GM23338 (cell line): ENCODE measurements at regions not wholly inside any gene's neighbourhood (a gene's known extent, or its start where the extent isn't known, plus 50 kb on each side); places are given as distances from the start of the nearest gene placed in this dataset.

Experiments used
- ATAC-seq: fragments of 200-7000 bp; cut with Tn5 transposase; 3 replicates; pipeline ENCODE4 v1.9.1; 2020
- DNase-seq: peaks from one replicate; pipeline ENCODE4 v3.0.0-alpha.2; 2015; ENCODE audit warnings: low spot score
- H2AFZ ChIP-seq: fragments of 200-600 bp; sonication (generic); 2 replicates; pipeline ENCODE4 v1.8.0; 2016; ENCODE audit warnings: antibody characterized with exemption, mild to moderate bottlenecking, moderate library complexity
- H3F3A ChIP-seq: fragments of 200-600 bp; sonication (generic); replicated peaks from 2 replicates; pipeline ENCODE4 v1.8.0; 2017; ENCODE audit warnings: antibody characterized with exemption, mixed run types, low read depth
- H3K27ac ChIP-seq: fragments of 200-600 bp; sonication (generic); 2 replicates; pipeline ENCODE4 v1.6.1; 2016; ENCODE audit warnings: low read depth
- H3K27me3 ChIP-seq: fragments of 200-600 bp; sonication (generic); 2 replicates; pipeline ENCODE4 v1.8.0; 2016; ENCODE audit warnings: mild to moderate bottlenecking, mixed run types, moderate library complexity; ENCODE audit not compliant: insufficient read depth
- H3K36me3 ChIP-seq: fragments of 200-600 bp; sonication (generic); 2 replicates; pipeline ENCODE4 v1.8.0; 2016; ENCODE audit warnings: mild to moderate bottlenecking; ENCODE audit not compliant: insufficient read depth
- H3K4me1 ChIP-seq: fragments of 200-600 bp; sonication (generic); 2 replicates; pipeline ENCODE4 v1.8.0; 2016; ENCODE audit warnings: mild to moderate bottlenecking, moderate library complexity; ENCODE audit not compliant: insufficient read depth
- H3K4me2 ChIP-seq: fragments of 200-600 bp; sonication (generic); 2 replicates; pipeline ENCODE4 v1.7.1; 2017; ENCODE audit warnings: mixed run types
- H3K4me3 ChIP-seq: fragments of 200-600 bp; sonication (generic); 2 replicates; pipeline ENCODE4 v1.6.1; 2016; ENCODE audit warnings: mixed run types
- H3K79me2 ChIP-seq: fragments of 200-600 bp; sonication (generic); replicated peaks from 2 replicates; pipeline ENCODE4 v1.8.0; 2017; ENCODE audit warnings: mild to moderate bottlenecking; ENCODE audit not compliant: insufficient read depth
- H3K9me2 ChIP-seq: fragments of 200-600 bp; sonication (generic); 2 replicates; pipeline ENCODE4 v1.8.0; 2017; ENCODE audit not compliant: insufficient read depth
- H4K20me1 ChIP-seq: fragments of 200-600 bp; sonication (generic); replicated peaks from 2 replicates; pipeline ENCODE4 v1.8.0; 2017; ENCODE audit warnings: mild to moderate bottlenecking; ENCODE audit not compliant: insufficient read depth
- H3K27ac Mint-ChIP-seq: 2 replicates; pipeline ENCODE4 v1.8.0; 2020; ENCODE audit warnings: inconsistent platforms, mild to moderate bottlenecking, moderate library complexity, mixed read lengths
- H3K27me3 Mint-ChIP-seq: 3 replicates; pipeline ENCODE4 v1.8.0; 2022; ENCODE audit warnings: low read depth, mild to moderate bottlenecking, moderate library complexity, mixed read lengths, inconsistent platforms; ENCODE audit not compliant: insufficient read depth, poor library complexity
- H3K36me3 Mint-ChIP-seq: 3 replicates; pipeline ENCODE4 v1.8.0; 2021; ENCODE audit warnings: low read depth, mild to moderate bottlenecking, inconsistent platforms, moderate library complexity, mixed read lengths
- H3K4me1 Mint-ChIP-seq: 3 replicates; pipeline ENCODE4 v1.8.0; 2020; ENCODE audit warnings: mild to moderate bottlenecking, inconsistent platforms, mixed read lengths
- H3K4me3 Mint-ChIP-seq: 3 replicates; pipeline ENCODE4 v1.8.0; 2021; ENCODE audit warnings: moderate library complexity, mild to moderate bottlenecking, inconsistent platforms, mixed read lengths
- H3K9me3 Mint-ChIP-seq: 3 replicates; pipeline ENCODE4 v1.8.0; 2020; ENCODE audit warnings: moderate library complexity, mild to moderate bottlenecking, inconsistent platforms, mixed read lengths
- CREB1 ChIP-seq: fragments of 250-450 bp; sonication (Bioruptor Pico); IDR thresholded peaks from 2 replicates; pipeline ENCODE4 v1.5.0; 2020; ENCODE audit warnings: low read depth, mild to moderate bottlenecking, moderate library complexity
- ETS1 ChIP-seq: IDR thresholded peaks from 2 replicates; pipeline ENCODE4 v1.6.1; 2016; ENCODE audit warnings: antibody characterized with exemption
- EZH2 ChIP-seq: fragments of 200-600 bp; sonication (generic); IDR thresholded peaks from one replicate; pipeline ENCODE4 v1.8.0; 2017; ENCODE audit warnings: antibody characterized with exemption, mild to moderate bottlenecking, low read depth; ENCODE audit not compliant: unreplicated experiment
- EZH2phosphoT487 ChIP-seq: fragments of 200-600 bp; sonication (generic); IDR thresholded peaks from one replicate; pipeline ENCODE4 v1.8.1; 2018; ENCODE audit warnings: antibody characterized with exemption; ENCODE audit not compliant: unreplicated experiment
- JUNB ChIP-seq: IDR thresholded peaks from one replicate; pipeline ENCODE4 v1.6.1; 2016; ENCODE audit warnings: antibody characterized with exemption; ENCODE audit not compliant: unreplicated experiment
- NANOG ChIP-seq: IDR thresholded peaks from 2 replicates; pipeline ENCODE4 v1.6.1; 2016; ENCODE audit warnings: antibody characterized with exemption, borderline replicate concordance
- POLR2AphosphoS5 ChIP-seq: IDR thresholded peaks from 2 replicates; pipeline ENCODE4 v1.6.1; 2016; ENCODE audit warnings: antibody characterized with exemption, low read depth
- ZNF331 ChIP-seq: fragments of 250-450 bp; sonication (Bioruptor Pico); IDR thresholded peaks from 2 replicates; pipeline ENCODE4 v1.5.0; 2020; ENCODE audit warnings: low read depth, mild to moderate bottlenecking, moderate library complexity
- ZNF462 ChIP-seq: fragments of 250-450 bp; sonication (Bioruptor Pico); IDR thresholded peaks from 2 replicates; pipeline ENCODE4 v1.5.0; 2020; ENCODE audit warnings: mild to moderate bottlenecking, moderate library complexity

- no peak for ATAC-seq
- Mint-ChIP-seq H3K36me3 (peaks cover 6% of the 10 kb centered on the region; the same call in 2 of the 3 replicates), H3K4me1 (no peaks in the 10 kb centered on the region), H3K27ac (no peak overlapping the region), H3K9me3 (peaks cover 16% of the 10 kb centered on the region), H3K27me3 (peaks cover 2% of the 10 kb centered on the region), H3K4me3 (no peak overlapping the region)
- H3K79me2 ChIP-seq = no peaks in the 10 kb centered on the region
- H4K20me1 ChIP-seq = no peaks in the 10 kb centered on the region
- H2AFZ ChIP-seq = no peak overlapping the region
- no peak overlapping the region for H3K27ac ChIP-seq
- H3K9me2 ChIP-seq = no peaks in the 10 kb centered on the region; the same call in 1 of the 2 replicates
- no peaks in the 10 kb centered on the region for H3K4me1 ChIP-seq
- TF ChIP-seq EZH2 (no peak), ZNF462 (CRISPR knock-in tag) (no peak), ETS1 (no peak), NANOG (no peak), ZNF331 (no peak), EZH2phosphoT487 (no peak), JUNB (no peak), POLR2AphosphoS5 (no peak), CREB1 (CRISPR knock-in tag) (no peak)
- no peaks in the 10 kb centered on the region for H3F3A ChIP-seq
- no peak overlapping the region for H3K4me3 ChIP-seq
- DNase-seq = no peak
- no peaks in the 10 kb centered on the region for H3K27me3 ChIP-seq
- H3K4me2 ChIP-seq = no peak overlapping the region
- no peaks in the 10 kb centered on the region for H3K36me3 ChIP-seq
These were observed 91.2 kb upstream of the KCTD3 start for GRCh38 chr1:215475796-215476481.
